ENCODE measurements at regions not wholly inside any gene's neighbourhood (a gene's known extent, or its start where the extent isn't known, plus 50 kb on each side); places are given as distances from the start of the nearest gene placed in this dataset.
"Not testable (repeated sequence)": the region's sequence is repeated elsewhere in the genome, so short reads cannot be mapped to it uniquely, and the experiment has no call there.

DNA sequence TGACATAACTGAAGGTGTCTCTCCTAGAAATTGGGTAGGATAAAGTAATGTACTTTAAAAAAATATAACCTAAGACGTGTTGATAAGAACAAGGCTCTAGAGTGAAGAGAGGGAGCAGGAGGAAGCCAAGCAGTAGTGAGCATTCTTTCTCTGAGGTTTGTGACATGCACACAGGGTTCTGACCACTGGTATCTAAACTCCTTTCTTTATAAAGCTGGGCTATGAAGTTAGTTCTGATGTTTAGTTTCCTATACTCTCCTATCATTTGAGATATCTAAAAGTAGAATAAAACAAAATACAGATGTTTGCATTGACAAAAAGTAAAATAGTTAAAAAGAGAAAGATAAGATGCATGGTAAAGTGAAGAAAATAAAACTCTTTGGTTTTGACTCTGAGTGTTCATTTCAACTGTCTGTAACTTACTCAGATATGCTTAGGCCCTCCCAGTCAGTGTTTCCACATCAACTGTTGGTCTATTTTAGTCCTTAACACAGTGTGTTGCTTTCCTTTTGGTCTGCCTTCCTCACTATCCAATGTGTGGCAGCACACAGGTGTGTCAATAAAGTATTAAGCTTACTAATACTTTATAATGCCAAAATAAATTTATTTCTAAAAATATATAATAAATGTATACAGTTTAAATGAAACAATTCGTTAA lies 543.5 kb downstream of the PTPRC start:
- in situ Hi-C loops (cut with MboI; ENCODE audit: low sequenced_read_pairs), result no loop called here

GRCh38 chr1:199184180-199184579 lies 545.3 kb downstream of the PTPRC start:
- in situ Hi-C loops (cut with MboI; ENCODE audit: low sequenced_read_pairs), result no loop called here

DNA sequence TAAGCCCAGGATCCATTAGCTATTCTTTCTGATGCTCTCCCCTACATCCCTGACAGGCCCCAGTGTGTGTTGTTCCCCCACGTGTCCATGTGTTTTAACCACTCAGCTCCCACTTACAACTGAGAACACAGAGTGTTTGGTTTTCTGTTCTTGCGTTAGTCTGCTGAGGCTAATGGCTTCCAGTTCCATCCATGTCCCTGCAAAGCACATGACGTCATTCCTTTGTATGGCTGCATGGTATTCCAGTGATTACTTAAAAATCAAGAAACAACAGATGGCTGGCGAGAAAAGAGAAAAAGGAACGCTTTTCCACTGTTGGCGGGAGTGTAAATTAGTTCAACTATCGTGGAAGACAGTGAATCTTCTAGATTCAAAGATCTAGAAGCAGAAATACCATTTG lies 556.0 kb downstream of the PTPRC start:
- in situ Hi-C loops (cut with MboI; ENCODE audit: low sequenced_read_pairs), result no loop called here

- in situ Hi-C loops (cut with MboI; ENCODE audit: low sequenced_read_pairs), result no loop called here
These were observed 558.9 kb downstream of the PTPRC start for GRCh38 chr1:199197695-199198094.

GRCh38 chr1:199202331-199202730 lies 563.5 kb downstream of the PTPRC start:
- in situ Hi-C loops (cut with MboI; ENCODE audit: low sequenced_read_pairs), result no loop called here

GRCh38 chr1:199204231-199204630 lies 565.4 kb downstream of the PTPRC start:
- in situ Hi-C loops (cut with MboI; ENCODE audit: low sequenced_read_pairs), result no loop called here

GRCh38 chr1:199205740-199206441 lies 567.1 kb downstream of the PTPRC start:
- in situ Hi-C loops (cut with MboI; ENCODE audit: low sequenced_read_pairs), result no loop called here

GRCh38 chr1:199208847-199209246 lies 570.0 kb downstream of the PTPRC start:
- in situ Hi-C loops (cut with MboI; ENCODE audit: low sequenced_read_pairs), result no loop called here

- in situ Hi-C loops (cut with MboI; ENCODE audit: low sequenced_read_pairs), result no loop called here
These were observed 579.2 kb downstream of the PTPRC start for GRCh38 chr1:199218065-199218464.

DNA sequence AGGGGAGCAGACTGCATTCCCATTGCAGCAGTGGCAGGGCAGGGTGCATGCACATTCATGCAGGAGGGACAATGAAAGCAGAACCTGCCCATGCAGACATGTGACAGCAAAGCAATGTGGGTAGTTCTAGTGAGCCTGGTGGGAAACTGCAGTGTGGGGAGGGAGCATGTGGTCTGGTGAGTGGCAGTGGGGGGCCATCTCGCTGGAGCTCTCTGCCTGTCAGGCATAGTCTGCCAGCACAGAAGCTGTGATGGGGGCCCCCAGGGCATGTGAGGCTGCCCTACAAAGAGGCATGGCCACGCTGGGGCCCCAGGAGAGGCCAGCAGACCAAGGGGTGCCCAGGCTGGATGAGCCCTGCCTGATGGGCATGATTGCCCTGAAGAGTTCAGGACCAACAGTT lies 579.7 kb downstream of the PTPRC start:
- in situ Hi-C loops (cut with MboI; ENCODE audit: low sequenced_read_pairs), result no loop called here

DNA sequence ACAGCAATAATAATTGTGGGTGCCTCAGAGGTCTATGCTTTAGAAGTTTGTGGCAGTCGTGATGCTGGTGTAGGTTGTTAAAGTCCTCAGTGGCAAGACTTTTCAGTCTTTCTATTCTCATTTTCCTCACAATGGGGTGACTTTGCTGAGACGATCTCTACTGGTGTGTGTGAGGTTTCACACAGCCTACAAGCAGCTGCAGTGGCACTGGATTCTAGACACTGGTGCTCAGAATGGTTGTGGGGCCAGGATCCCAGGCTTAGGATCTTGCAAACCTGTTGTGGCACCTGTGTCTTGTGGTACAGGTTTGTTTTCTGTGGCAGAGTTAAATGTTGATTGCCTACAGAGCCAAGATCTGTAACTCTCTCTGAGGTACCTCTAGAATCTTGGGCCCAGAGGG lies 581.2 kb downstream of the PTPRC start:
- in situ Hi-C loops (cut with MboI; ENCODE audit: low sequenced_read_pairs), result no loop called here

- in situ Hi-C loops (cut with MboI; ENCODE audit: low sequenced_read_pairs), result no loop called here
These were observed 582.7 kb downstream of the PTPRC start for GRCh38 chr1:199221371-199222150.

GRCh38 chr1:199223936-199224335 lies 585.1 kb downstream of the PTPRC start:
- in situ Hi-C loops (cut with MboI; ENCODE audit: low sequenced_read_pairs), result no loop called here

DNA sequence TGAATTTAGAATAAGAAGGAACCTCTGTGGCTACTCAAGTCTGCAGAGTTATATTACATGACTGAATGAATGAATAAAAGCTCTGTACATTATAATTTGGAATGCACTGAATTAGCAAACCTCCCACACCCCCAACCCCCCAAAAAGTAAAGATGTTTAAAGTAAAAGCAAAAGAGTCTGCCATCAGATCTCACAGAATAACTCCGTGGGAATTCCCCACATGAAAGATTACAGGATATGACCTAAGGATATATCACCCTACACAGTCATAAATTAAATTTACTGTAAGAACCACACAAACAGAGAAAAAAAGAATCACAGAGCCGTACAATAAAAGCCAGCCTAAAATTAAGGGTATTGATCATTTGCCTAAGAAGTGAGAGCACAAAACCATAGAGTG lies 587.3 kb downstream of the PTPRC start:
- in situ Hi-C loops (cut with MboI; ENCODE audit: low sequenced_read_pairs), result loop anchor here (25.0 kb wide), 1 partner anchor 464 kb away; no protein-coding TSS in a partner anchor

DNA sequence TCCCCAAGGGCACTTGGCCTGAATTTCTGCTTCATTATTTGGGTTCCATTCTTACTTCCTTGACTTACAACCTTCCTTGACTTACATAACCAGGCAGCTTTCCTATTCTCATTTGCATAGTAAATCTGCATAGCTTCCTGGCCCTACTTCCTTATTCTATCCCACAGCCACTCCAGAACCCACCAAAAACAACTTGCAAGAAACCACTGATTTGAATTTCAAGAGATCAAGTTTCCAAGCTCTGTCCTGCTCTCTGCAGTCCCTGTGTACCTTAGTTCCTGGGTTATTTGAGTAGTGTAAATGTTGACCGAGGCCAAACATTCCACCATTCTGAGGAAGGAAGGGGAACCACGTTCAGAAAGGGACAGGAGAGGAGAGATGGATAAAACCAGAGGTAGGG lies 603.3 kb downstream of the PTPRC start:
- in situ Hi-C loops (cut with MboI; ENCODE audit: low sequenced_read_pairs), result loop anchor here (25.0 kb wide), 1 partner anchor 480 kb away; no protein-coding TSS in a partner anchor

DNA sequence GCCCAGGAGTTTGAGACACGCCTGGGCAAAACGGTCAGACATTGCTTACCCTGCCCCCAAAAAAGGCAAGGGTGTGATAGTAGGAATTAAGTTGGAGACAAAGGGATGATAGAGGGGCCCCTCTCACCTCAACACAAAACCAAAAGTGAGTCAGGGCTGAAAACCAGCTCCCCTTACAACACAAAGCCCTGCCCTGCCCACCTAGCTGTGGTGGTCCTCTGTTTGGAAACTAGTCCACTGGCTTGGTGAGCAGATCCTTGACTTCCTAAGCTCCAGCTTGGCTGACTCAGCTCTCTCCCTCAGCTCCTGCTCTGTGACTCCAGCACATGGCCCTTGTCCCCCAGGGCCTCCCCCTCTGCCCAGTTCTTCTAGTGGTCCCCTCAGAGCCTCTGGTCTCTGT lies 603.8 kb downstream of the PTPRC start:
- in situ Hi-C loops (cut with MboI; ENCODE audit: low sequenced_read_pairs), result loop anchor here (25.0 kb wide), 1 partner anchor 480 kb away; no protein-coding TSS in a partner anchor

DNA sequence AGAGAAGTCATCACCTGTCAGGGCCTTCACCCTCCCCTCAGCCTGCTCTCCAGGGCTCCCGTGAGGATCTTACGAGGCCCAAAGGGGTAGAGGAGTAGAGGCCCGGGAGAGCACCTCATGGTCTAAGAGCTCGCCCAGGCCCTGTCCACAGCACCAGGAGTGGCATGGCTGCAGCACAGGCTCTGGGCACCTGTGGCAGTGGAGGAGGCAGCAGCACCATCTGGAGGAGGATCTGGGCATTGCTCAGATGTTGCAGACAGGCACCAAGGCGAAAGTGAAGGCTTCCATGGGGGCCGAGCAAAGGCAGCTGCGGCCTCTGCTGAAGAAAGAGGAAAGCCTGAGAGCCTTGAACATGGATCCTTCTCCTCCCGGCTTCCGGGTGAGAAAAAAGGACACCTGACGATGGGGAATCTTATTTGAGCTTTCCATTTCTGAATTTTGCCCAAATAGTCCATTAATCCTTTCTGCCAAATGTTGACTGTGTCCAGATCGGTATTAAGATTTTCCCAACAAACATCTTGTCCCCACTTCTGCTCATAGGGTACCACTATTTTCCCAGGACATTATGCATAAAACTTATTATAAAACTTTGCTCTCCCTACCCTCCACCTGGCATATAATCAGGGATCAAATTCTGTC lies 604.7 kb downstream of the PTPRC start:
- in situ Hi-C loops (cut with MboI; ENCODE audit: low sequenced_read_pairs), result loop anchor here (25.0 kb wide), 1 partner anchor 481 kb away; no protein-coding TSS in a partner anchor

DNA sequence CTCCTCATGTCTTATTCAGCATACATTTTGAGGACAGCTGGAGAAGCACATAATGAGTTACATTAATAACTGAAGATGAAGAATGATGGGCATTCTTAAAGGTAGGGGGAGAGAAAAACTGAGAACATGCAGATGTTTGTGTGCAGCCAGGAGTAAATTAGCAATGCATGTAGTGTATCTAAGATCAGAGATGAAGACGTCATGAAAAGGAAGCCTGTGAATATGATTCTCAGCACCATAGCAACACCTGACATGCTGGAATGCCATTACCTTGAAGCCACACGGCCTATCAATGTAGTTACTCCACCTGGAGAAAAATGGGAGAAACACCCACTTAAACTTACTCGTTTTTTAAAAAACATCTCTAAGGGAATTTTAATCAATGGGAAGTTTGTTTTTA lies 607.1 kb downstream of the PTPRC start:
- in situ Hi-C loops (cut with MboI; ENCODE audit: low sequenced_read_pairs), result loop anchor here (25.0 kb wide), 1 partner anchor 484 kb away; no protein-coding TSS in a partner anchor

DNA sequence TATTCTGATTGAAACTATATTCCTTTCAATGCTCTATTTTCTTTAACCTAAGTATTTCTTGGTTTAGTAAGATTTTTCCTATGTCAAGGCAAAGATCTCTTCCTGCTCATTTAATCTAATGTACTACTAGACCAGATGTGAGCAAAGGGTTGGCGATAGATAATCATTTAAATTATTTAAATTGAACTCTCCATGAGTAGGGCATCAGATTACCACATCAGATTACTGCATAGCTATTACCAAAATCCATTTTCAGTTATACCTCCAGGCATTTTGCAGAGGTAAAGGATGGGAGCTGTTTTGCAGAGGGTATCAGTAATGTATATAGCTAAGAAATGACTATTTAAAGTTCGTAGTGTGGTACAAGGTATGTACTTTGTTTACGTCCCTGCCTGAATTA lies 607.9 kb downstream of the PTPRC start:
- in situ Hi-C loops (cut with MboI; ENCODE audit: low sequenced_read_pairs), result loop anchor here (25.0 kb wide), 1 partner anchor 484 kb away; no protein-coding TSS in a partner anchor

DNA sequence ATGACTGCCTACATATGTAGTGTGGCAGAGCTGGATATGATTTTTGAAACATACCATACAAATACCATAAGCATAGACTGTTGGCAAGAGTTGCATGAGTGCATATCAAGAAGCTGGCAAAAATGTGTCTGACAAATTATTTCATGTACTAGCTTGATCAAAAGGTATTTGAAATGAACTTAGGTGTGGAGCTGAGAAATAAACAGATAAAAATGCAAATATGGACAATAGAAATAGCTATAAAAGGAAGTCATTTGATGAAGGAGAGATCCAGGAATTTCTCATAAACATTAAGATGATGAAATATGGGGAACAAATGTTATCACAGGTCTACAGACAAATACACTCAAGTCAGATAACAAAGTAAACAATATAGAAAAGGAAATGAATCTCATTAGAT lies 609.1 kb downstream of the PTPRC start:
- in situ Hi-C loops (cut with MboI; ENCODE audit: low sequenced_read_pairs), result loop anchor here (25.0 kb wide), 1 partner anchor 486 kb away; no protein-coding TSS in a partner anchor

DNA sequence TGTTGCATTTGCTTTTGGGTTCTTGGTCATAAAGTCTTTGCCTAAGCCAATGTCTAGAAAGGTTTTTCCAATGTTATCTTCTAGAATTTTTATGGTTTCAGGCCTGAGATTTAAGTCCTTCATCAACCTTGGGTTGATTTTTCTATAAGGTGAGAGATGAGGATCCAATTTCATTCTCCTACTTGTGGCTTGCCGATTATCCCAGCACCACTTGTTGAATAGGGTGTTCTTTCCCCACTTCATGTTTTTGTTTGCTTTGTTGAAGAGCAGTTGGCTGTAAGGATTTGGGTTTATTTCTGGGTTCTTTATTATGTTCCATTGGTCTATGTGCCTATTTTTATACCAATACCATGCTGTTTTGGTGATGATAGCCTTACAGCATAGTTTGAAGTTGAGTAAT lies 615.2 kb downstream of the PTPRC start:
- in situ Hi-C loops (cut with MboI; ENCODE audit: low sequenced_read_pairs), result not testable (repeated sequence)

Measured in HL-60/S4 treated with retinoic acid at 250 ng/mL for 4 days and 3 days (cell line).